GM10248 (cell line): ENCODE measurements at regions not wholly inside any gene's neighbourhood (a gene's known extent, or its start where the extent isn't known, plus 50 kb on each side); places are given as distances from the start of the nearest gene placed in this dataset.

ENCODE experiments used
- CTCF ChIA-PET: fragments of 300-600 bp; sonication (Branson Sonifier 250); formaldehyde crosslinking; extraction: SDS; loops from one replicate; lab custom pipeline; 2021; ENCODE audit warnings: antibody characterized with exemption; lab: Yijun Ruan, JAX
- POLR2A ChIA-PET: fragments of 350-650 bp; sonication (Branson Sonifier 250); formaldehyde crosslinking; extraction: SDS; loops from one replicate; lab custom pipeline; 2020; ENCODE audit warnings: antibody characterized with exemption; lab: Yijun Ruan, JAX
- DNase-seq: peaks from one replicate; pipeline ENCODE4 v3.0.0; 2012; ENCODE audit errors: extremely low spot score
- TF ChIP-seq, protein P1 (sequence below): IDR thresholded peaks from 2 replicates; pipeline ENCODE4 v1.5.1; 2012; ENCODE audit warnings: mild to moderate bottlenecking, low read depth; ENCODE audit errors: extremely low read depth, missing control alignments, control extremely low read depth

DNA sequence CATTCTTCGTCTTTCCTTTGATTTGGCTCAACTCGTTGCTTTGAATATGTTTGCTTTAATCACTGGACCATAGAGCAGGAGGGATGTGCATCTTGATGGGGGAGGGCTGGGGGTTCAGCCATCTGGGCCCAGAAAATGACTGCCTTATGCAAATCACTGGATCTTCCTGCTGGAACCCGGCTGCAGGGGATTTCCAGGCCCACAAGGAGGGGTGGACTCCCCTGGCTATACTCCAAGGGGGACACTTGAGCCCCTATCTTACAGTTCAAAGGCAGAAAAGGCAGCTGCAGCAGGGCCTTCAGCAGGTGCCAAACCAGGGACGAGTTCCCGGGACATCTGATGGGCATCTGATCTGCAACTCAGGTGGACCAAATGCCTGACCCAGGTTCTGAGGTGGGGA is 122.5 kb downstream of the DICER1 start:
- TF ChIP-seq, protein P1, sequence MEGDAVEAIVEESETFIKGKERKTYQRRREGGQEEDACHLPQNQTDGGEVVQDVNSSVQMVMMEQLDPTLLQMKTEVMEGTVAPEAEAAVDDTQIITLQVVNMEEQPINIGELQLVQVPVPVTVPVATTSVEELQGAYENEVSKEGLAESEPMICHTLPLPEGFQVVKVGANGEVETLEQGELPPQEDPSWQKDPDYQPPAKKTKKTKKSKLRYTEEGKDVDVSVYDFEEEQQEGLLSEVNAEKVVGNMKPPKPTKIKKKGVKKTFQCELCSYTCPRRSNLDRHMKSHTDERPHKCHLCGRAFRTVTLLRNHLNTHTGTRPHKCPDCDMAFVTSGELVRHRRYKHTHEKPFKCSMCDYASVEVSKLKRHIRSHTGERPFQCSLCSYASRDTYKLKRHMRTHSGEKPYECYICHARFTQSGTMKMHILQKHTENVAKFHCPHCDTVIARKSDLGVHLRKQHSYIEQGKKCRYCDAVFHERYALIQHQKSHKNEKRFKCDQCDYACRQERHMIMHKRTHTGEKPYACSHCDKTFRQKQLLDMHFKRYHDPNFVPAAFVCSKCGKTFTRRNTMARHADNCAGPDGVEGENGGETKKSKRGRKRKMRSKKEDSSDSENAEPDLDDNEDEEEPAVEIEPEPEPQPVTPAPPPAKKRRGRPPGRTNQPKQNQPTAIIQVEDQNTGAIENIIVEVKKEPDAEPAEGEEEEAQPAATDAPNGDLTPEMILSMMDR = no peak

DNA sequence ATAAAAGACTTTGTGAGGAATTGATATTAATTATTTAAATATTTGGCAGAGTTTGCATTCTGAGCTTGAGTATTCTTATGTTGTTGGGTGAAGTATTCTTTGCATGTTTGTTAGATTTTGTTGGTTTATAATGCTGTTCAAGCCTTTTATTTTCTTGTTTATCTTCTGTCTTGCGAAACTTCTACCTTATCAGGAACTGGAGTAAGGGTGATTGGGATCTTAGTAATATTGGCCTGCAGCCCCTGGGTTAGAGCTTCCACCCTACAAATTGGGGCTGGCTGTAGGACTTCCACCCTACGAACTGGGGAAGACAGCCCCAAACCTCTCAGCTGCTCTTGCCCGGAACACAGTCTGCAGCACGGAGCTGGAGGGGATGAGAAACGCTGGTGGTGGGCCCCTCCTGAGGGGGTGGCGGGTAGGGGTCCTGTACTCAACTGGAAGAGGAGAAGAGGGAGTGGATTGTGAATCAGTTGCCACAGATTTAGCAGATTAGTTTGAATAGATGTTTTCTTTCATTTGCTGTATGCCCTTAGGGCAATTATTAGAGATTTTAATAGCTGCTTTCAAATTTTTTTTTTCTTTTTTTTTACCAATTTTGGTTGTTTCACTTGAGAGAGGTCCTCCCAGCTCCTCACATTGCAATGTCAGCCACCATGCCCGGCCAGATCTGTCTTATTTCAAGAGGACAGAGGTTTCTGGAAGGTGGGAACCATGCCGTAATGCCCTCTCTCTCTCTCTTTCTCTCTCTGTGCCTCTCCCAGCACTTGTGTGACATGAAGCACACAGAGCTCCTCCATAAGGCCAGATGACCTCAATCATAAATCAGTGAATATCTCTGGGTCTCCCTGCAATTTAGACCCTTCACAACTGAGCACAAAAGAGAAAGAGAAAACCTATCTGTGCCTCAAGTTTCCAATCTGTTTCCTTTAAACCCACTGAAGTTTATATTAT is 123.4 kb downstream of the DICER1 start:
- TF ChIP-seq, protein P1 = no peak
- ChIA-PET CTCF (no interaction called here), POLR2A (no interaction called here)
- no peak for DNase-seq

More for the DNA sequence above, 122.5 kb downstream of the DICER1 start:
- no peak for DNase-seq
- ChIA-PET POLR2A (no interaction called here), CTCF (interaction anchor here (0.8 kb wide), 1 partner anchor 28 kb away, joined by 3 read pairs; no protein-coding TSS in a partner anchor)

DNA sequence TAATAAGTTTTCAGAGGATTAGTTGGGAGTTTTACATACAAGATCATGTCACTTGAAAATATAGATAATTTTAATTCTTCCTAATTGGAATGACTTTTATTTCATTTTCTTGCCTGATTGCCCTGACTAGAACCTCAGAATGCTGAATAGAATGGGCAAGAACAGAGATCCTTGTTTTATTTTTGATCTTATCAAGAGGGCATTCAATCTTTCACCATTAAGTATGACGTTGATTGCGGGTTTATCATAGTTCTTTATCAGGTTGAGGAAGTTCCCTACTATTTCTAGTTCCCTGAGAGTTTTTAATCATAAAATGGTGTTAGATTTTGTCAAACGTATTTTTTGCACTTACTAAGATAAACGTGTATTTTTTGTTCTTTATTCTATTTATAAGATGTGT is 124.3 kb downstream of the DICER1 start:
- TF ChIP-seq, protein P1 = no peak
- ChIA-PET POLR2A (no interaction called here), CTCF (no interaction called here)
- DNase-seq = no peak

DNA sequence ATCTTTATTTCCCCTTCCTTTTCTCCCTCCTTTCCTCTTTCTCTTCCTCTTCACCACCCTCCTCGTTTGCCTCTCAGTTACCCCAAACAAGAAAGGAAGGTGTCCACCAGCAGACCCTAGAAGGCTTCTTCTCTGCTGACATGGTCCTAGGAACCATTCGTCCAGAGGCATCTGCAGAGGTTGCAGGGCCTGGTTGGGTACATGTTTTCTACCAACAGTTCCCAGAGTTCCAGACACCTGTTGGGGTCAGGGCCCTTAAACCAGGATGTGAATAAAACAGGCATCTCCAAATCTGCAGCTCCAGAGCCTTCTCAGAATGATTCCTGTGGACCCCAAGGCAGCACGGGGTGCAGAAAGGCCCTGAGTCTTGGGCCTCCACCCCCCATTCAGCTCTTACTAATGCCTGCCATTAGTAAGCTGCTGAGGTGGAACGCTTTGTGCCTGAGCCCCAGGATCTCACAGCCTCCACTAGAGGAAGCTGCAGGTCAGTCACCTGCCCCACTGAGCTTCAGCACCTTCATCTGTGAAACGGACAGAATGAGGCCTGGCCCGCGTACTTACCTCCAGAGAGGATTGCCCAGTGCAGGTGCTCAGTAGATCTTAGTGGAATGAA is 130.4 kb downstream of the DICER1 start:
- TF ChIP-seq, protein P1 = no peak
- POLR2A ChIA-PET = no interaction called here
- no peak for DNase-seq
- CTCF ChIA-PET = no interaction called here

DNA sequence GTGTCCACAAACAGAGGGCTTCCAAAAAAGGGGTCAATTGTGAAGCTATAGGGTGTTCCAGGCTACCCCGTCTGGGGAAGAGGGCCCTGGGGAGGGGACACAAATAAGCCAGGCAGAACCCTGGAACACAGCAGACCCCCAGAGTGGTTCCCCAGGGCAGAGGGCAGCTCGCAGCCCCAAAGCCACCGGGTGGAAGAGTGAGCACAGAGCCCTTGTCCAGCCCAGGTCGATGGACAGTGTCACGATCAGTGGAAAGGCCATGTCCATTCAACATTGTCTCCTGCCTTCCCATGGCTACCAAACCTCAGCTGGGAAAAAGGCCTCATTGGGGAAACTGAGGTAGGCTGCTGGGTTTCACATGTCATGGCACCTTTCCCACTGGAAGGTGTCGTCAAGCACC is 131.4 kb downstream of the DICER1 start:
- ChIA-PET POLR2A (no interaction called here), CTCF (no interaction called here)
- no peak for DNase-seq
- TF ChIP-seq, protein P1 = no peak

DNA sequence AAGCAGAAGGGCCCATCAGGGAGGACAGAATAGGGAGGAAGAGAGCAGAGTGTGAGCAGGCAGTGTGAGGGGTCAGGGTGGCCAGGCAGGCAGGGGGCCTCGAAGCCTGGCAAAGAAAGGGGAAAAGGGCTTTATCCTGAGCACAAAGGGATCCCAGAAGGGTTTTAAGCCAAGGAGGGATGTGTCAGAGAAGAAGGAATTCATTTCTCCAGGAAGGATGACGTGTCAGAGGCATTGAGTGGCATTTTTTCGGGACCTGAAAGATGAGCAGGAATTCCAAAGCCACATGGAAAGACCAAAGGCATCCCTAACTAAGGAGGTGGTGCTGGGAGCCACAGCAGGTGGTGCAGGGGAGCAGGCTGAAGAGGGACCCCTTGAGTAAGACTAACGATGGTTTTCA is 132.1 kb downstream of the DICER1 start:
- POLR2A ChIA-PET = no interaction called here
- TF ChIP-seq, protein P1 = no peak
- DNase-seq = no peak
- CTCF ChIA-PET = interaction anchor here (2.4 kb wide), 1 partner anchor 11 kb away, joined by 13 read pairs; no protein-coding TSS in a partner anchor
